ENCODE measurements at regions not wholly inside any gene's neighbourhood (a gene's known extent, or its start where the extent isn't known, plus 50 kb on each side); places are given as distances from the start of the nearest gene placed in this dataset.
"Not testable (repeated sequence)": the region's sequence is repeated elsewhere in the genome, so short reads cannot be mapped to it uniquely, and the experiment has no call there.

DNA sequence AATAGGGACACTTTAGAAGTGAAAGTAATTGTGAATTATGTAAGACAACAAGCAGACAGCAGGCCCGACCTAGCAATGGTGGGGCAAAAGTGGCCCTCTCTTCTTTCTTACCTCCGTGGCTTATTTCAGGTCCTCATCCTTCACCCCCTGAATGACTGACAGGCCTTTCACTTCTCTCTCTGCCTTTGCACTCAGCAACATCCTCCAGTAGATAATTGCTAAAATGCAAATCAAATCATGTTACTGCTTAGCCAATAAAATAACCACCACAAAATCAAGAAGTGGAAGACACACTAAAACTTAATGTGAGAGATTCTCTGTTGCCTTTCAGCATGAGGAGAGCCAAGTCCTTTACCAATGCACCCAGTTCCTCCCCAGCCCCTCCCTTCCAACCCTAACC is 274.6 kb upstream of the ZNF32 start:
- DNase-seq (ENCODE audit: low read depth) = no peak
- TF ChIP-seq, protein P1, sequence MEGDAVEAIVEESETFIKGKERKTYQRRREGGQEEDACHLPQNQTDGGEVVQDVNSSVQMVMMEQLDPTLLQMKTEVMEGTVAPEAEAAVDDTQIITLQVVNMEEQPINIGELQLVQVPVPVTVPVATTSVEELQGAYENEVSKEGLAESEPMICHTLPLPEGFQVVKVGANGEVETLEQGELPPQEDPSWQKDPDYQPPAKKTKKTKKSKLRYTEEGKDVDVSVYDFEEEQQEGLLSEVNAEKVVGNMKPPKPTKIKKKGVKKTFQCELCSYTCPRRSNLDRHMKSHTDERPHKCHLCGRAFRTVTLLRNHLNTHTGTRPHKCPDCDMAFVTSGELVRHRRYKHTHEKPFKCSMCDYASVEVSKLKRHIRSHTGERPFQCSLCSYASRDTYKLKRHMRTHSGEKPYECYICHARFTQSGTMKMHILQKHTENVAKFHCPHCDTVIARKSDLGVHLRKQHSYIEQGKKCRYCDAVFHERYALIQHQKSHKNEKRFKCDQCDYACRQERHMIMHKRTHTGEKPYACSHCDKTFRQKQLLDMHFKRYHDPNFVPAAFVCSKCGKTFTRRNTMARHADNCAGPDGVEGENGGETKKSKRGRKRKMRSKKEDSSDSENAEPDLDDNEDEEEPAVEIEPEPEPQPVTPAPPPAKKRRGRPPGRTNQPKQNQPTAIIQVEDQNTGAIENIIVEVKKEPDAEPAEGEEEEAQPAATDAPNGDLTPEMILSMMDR (IDR thresholded peaks at IDR 0.05; ENCODE audit: low read depth, low read length, missing control alignments) = no peak
- no peak overlapping the region for H3K4me3 ChIP-seq (ENCODE audit: low read depth, low read length)

- H3K4me3 ChIP-seq (ENCODE audit: low read depth, low read length) = no peak overlapping the region
- TF ChIP-seq, protein P1 (IDR thresholded peaks at IDR 0.05; ENCODE audit: low read depth, low read length, missing control alignments) = no peak
- no peak for DNase-seq (ENCODE audit: low read depth)
Observed at GRCh38 chr10:43922335-43923280, 273.9 kb upstream of the ZNF32 start.

GRCh38 chr10:43921881-43922280 is 273.2 kb upstream of the ZNF32 start:
- no peak overlapping the region for H3K4me3 ChIP-seq (ENCODE audit: low read depth, low read length)
- DNase-seq (ENCODE audit: low read depth) = no peak
- TF ChIP-seq, protein P1 (IDR thresholded peaks at IDR 0.05; ENCODE audit: low read depth, low read length, missing control alignments) = no peak

GRCh38 chr10:43921478-43921877 is 272.8 kb upstream of the ZNF32 start:
- TF ChIP-seq, protein P1 (IDR thresholded peaks at IDR 0.05; ENCODE audit: low read depth, low read length, missing control alignments) = no peak
- DNase-seq (ENCODE audit: low read depth) = no peak
- H3K4me3 ChIP-seq (ENCODE audit: low read depth, low read length) = no peak overlapping the region

- DNase-seq (ENCODE audit: low read depth) = not testable (repeated sequence)
Observed at GRCh38 chr10:43920236-43920758, 271.6 kb upstream of the ZNF32 start.

DNA sequence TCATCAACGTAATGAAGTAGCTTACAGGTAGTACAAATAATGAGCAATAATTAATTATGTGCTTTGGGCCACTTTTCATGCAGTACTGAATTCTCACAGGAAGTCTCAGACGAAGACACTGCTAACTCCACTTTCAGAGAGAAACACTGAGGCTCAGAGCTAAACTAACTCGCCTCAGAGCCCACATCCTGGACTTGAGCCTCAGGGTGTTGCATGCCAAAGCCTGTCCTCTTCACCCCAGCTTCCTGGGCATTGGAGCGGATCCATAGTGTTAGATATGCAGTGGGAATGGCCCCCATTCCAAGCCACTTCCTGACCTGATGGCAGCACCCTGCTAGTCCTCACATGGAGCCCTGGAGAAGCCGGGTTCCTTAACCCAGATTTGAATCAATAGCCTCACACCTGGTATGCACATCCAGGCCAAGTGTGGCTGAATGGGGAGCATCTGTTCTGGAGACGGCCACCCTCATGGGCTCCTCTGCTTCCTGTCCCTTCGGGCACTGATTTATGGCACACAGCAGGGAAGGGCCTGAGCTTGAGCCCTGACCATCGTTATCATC is 265.1 kb upstream of the ZNF32 start:
- TF ChIP-seq, protein P1 (IDR thresholded peaks at IDR 0.05; ENCODE audit: low read depth, low read length, missing control alignments) = no peak

More at GRCh38 chr10:43920236-43920758, 271.6 kb upstream of the ZNF32 start:
- H3K4me3 ChIP-seq (ENCODE audit: low read depth, low read length) = not testable (repeated sequence)

DNA sequence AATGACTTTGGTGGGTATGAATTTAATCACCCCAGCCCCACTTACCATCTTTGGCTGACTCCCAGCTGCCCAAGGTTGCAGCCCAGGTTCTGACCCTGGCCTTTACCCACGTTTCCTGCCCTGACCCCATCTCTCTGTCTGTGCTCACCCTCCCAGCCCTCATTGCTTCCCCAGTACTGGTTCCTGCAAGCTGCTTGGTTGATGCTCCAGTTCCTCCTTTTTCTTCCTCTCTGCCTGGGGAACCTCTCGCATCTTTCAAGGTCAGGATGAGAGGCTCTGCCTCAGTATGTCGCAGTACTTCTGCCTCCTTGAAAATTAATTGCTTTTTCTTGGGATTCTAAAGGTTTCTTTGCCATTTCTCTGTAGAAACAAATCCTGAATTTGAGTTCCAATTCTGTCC is 263.8 kb upstream of the ZNF32 start:
- no peak overlapping the region for H3K4me3 ChIP-seq (ENCODE audit: low read depth, low read length)
- DNase-seq (ENCODE audit: low read depth) = no peak
- TF ChIP-seq, protein P1 (IDR thresholded peaks at IDR 0.05; ENCODE audit: low read depth, low read length, missing control alignments) = no peak

More for the DNA sequence above, 265.1 kb upstream of the ZNF32 start:
- no peak overlapping the region for H3K4me3 ChIP-seq (ENCODE audit: low read depth, low read length)
- DNase-seq (ENCODE audit: low read depth) = no peak

All from GM12864 (cell line).